ENCODE measurements at regions not wholly inside any gene's neighbourhood (a gene's known extent, or its start where the extent isn't known, plus 50 kb on each side); places are given as distances from the start of the nearest gene placed in this dataset.

GRCh38 chr4:43990551-43990950, 458.1 kb downstream of the KCTD8 start:
- Histone ChIP-seq H2AFZ (ENCODE audit: low read length) (no peak overlapping the region), H3K4me3 (ENCODE audit: low read depth, low read length, poor library complexity, severe bottlenecking) (no peak overlapping the region), H3K4me2 (ENCODE audit: low read length) (no peak overlapping the region), H3K4me1 (ENCODE audit: insufficient read depth, low read length, poor library complexity, severe bottlenecking) (no peaks in the 10 kb centered on the region), H3K36me3 (ENCODE audit: insufficient read depth, low read length) (no peaks in the 10 kb centered on the region), H3K79me2 (ENCODE audit: insufficient read depth, low read depth, low read length) (no peaks in the 10 kb centered on the region), H3K9me2 (ENCODE audit: insufficient read depth, low read length) (no peaks in the 10 kb centered on the region), H3K27ac (ENCODE audit: low read depth, low read length, poor library complexity, severe bottlenecking) (no peak overlapping the region), H3K9me3 (ENCODE audit: low read length) (no peaks in the 10 kb centered on the region), H4K20me1 (ENCODE audit: insufficient read depth, low read length) (no peaks in the 10 kb centered on the region)
- ChIA-PET POLR2A (no interaction called here), CTCF (ENCODE audit: unreplicated experiment) (no interaction called here)
- BruUV-seq (replicated peaks) = no TSS peak
- DNase-seq (ENCODE audit: low spot score) = no peak
- intact Hi-C loops (cut with micrococcal nuclease; ENCODE audit: unreplicated experiment) = no loop called here
- TF ChIP-seq EZH2phosphoT487 (IDR thresholded peaks at IDR 0.05; ENCODE audit: borderline replicate concordance, low read depth, low read length) (no peak), CTCF (conservative IDR thresholded peaks at IDR 0.05; ENCODE audit: low read length) (no peak)

DNA sequence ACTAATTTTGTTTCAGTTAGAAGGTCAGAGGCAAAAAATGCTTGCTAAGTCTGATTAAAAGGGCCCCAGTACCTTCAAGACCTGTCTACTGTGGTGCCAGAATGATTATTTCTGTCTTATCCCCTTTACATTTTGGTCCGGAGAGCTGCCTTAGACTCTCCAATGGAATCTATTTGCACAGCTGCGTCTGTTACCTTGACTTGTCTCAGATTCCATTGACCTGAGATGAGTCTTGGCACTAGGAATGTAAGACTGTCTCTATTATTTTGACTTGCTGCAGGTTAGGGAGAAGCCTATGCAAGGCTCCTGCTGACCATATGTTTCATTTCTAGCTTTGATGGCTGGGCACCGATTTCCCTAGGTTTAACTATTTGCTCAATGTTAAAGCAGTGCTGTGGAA, 457.6 kb downstream of the KCTD8 start:
- Histone ChIP-seq H3K27ac (ENCODE audit: low read depth, low read length, poor library complexity, severe bottlenecking) (no peak overlapping the region), H3K4me2 (ENCODE audit: low read length) (no peak overlapping the region), H3K79me2 (ENCODE audit: insufficient read depth, low read depth, low read length) (no peaks in the 10 kb centered on the region), H3K4me3 (ENCODE audit: low read depth, low read length, poor library complexity, severe bottlenecking) (no peak overlapping the region), H3K9me2 (ENCODE audit: insufficient read depth, low read length) (no peaks in the 10 kb centered on the region), H2AFZ (ENCODE audit: low read length) (no peak overlapping the region), H3K36me3 (ENCODE audit: insufficient read depth, low read length) (no peaks in the 10 kb centered on the region), H4K20me1 (ENCODE audit: insufficient read depth, low read length) (no peaks in the 10 kb centered on the region), H3K4me1 (ENCODE audit: insufficient read depth, low read length, poor library complexity, severe bottlenecking) (no peaks in the 10 kb centered on the region), H3K9me3 (ENCODE audit: low read length) (no peaks in the 10 kb centered on the region)
- intact Hi-C loops (cut with micrococcal nuclease; ENCODE audit: unreplicated experiment) = no loop called here
- no peak for DNase-seq (ENCODE audit: low spot score)
- BruUV-seq (replicated peaks) = no TSS peak
- POLR2A ChIA-PET = no interaction called here
- TF ChIP-seq CTCF (conservative IDR thresholded peaks at IDR 0.05; ENCODE audit: low read length) (no peak), EZH2phosphoT487 (IDR thresholded peaks at IDR 0.05; ENCODE audit: borderline replicate concordance, low read depth, low read length) (no peak)
- CTCF ChIA-PET (ENCODE audit: unreplicated experiment) = no interaction called here

DNA sequence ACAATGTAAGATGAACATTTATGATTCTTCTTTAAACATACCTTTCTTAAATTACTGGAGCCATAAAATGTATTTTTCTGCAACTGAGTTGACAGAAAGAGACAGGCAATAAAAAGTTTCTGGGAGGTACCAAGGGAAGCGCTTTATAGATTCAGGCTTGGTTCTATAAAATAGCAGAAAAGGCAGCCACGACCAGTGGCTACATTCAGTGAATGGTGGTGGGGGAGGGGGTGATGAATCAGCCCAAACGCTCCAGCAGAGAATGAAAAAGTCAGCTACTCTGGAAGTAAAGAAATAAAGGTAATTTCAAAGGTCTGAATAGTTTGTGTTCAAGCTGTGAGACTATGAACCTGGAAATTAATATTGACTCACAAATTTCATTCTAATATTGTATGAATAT, 456.1 kb downstream of the KCTD8 start:
- Histone ChIP-seq H3K4me3 (ENCODE audit: low read depth, low read length, poor library complexity, severe bottlenecking) (no peak overlapping the region), H3K9me3 (ENCODE audit: low read length) (no peaks in the 10 kb centered on the region), H3K79me2 (ENCODE audit: insufficient read depth, low read depth, low read length) (no peaks in the 10 kb centered on the region), H2AFZ (ENCODE audit: low read length) (no peak overlapping the region), H3K27ac (ENCODE audit: low read depth, low read length, poor library complexity, severe bottlenecking) (no peak overlapping the region), H3K36me3 (ENCODE audit: insufficient read depth, low read length) (no peaks in the 10 kb centered on the region), H4K20me1 (ENCODE audit: insufficient read depth, low read length) (no peaks in the 10 kb centered on the region), H3K4me1 (ENCODE audit: insufficient read depth, low read length, poor library complexity, severe bottlenecking) (no peaks in the 10 kb centered on the region), H3K4me2 (ENCODE audit: low read length) (no peak overlapping the region), H3K9me2 (ENCODE audit: insufficient read depth, low read length) (no peaks in the 10 kb centered on the region)
- TF ChIP-seq CTCF (conservative IDR thresholded peaks at IDR 0.05; ENCODE audit: low read length) (no peak), EZH2phosphoT487 (IDR thresholded peaks at IDR 0.05; ENCODE audit: borderline replicate concordance, low read depth, low read length) (no peak)
- DNase-seq (ENCODE audit: low spot score) = no peak
- BruUV-seq (replicated peaks) = no TSS peak
- CTCF ChIA-PET (ENCODE audit: unreplicated experiment) = no interaction called here
- intact Hi-C loops (cut with micrococcal nuclease; ENCODE audit: unreplicated experiment) = no loop called here
- POLR2A ChIA-PET = no interaction called here
